ENCODE measurements at regions not wholly inside any gene's neighbourhood (a gene's known extent, or its start where the extent isn't known, plus 50 kb on each side); places are given as distances from the start of the nearest gene placed in this dataset.

DNA sequence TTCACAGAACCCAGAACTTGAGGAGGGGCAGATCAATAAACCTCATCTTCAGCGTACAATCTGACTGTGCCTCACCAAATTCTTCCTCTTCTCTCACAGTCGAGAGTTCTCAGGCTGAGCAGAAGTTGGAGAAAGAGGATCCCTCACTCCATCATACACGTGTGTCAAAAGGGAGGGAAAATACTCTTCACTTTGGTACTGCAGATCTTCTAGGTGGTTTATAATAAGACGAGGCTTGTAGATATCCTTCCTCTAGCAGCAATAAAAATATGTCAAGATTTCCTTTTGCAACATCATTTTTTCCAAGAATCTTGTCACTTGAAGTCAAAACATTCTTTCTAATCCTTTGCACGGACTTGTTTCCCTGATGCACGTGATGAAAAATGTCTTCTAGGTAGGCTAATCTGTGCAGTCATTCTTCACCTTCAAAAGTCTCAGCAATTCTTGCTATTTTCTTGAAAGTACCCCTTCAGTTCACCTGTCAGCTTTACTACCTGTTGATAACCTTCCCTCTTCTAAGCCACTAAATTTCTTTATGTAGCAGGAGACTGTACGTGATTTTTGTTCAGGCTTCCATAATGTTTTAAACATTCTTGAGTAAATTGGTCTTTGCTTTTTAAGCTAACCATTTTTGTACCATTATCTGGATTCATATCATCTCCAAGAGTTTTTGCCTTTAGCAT is 214.1 kb downstream of the NUAK1 start:
- DNase-seq (ENCODE audit: low read depth in 2 of 2) = no peak

DNA sequence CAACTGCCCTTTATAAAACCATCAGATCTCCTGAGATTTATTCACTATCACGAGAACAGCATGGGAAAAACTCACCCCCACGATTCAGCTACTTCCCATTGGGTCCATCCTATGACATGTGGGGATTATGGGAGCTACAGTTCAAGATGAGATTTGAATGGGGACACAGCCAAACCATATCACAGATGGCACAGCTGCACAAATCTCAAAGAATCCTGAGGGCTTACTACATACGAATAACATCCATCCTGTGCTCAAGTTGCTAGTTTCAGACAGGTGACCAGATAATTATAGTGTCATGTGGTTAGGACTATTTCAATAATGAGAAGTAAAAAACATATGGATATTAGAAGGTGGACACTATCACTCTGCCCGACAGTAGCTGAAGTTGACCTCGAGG is 211.2 kb downstream of the NUAK1 start:
- no peak for DNase-seq (ENCODE audit: low read depth in 2 of 2)

DNA sequence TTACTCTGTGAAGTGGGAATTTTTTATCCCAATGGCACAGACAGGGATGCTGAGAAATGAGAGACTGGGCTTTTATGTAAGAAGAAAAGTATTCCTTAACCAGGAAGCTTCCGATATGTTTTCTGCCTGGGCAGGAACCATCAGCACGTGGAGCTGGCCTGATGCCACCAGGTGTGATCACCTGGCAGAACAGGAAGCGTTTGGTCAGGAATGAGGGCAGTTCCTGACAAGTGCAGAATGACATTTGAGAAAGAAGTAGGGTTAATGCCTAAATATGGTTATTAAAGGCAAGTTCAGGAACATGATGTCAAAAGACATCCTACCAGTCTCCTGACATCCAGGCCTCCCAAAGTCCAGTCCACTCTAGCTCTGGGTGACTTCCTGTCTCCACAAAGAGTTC is 210.3 kb downstream of the NUAK1 start:
- DNase-seq (ENCODE audit: low read depth in 2 of 2) = no peak

DNA sequence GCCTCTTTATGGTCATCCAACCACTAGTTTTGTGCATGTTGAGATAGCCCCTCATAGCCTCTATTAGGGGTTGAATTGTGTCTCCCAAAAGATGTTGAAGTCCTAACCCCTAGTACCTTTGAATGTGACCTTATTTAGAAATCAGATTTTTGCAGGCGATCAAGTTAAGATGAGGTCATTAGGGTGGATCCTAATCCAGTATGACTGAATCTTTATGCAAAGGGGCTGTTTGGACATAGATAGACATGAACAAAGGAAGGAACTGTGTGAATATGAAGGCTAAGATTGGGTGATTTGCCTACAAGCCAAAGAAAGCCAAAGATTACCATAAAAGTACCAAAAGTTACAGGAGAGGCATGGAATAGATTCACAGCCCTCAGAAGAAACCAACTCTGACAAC is 209.6 kb downstream of the NUAK1 start:
- DNase-seq (ENCODE audit: low read depth in 2 of 2) = no peak

DNA sequence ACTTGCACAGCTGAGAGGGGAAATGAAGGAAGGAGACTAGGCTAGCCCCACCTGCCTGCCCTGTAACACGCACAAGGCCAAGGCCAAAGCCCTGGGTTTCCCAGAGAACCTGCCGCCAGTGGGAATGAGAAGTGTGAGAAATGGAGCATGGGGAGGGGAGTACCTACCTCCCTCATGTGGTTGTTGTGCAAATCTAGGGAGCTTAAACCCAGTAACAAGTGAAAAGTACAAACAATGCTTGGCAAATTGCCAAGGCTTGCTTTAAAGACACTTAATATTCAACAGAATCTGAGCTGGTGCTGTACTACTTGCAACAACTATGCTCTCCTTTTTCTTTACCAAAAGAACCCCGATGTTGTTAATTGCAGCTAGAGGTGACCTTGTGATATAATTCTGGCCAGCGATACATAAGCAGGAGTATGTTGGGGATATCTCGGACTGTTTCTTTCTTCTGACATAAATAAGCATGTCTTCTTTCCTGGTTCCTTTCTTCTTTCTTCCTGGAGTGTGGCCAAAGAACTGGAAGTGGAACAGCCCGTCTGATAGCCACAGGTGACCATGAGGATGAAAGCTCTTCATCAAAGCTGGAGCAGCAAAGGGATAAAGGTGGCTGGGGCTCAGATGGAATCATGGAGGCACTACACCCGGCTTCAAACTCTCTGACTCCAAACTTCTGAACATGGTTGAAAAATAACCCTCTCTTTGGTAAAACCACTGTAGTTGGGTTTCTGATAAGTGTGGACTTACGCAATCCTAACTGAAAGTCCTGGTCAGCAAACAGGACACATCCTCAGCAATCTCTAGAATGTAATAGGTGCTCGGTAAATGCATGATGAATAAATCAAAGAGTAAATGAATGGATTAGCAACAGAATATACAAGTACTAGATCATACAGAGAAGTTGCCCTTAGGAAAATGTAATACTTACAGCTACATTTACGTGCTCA is 207.9 kb downstream of the NUAK1 start:
- DNase-seq (ENCODE audit: low read depth in 2 of 2) = no peak

DNA sequence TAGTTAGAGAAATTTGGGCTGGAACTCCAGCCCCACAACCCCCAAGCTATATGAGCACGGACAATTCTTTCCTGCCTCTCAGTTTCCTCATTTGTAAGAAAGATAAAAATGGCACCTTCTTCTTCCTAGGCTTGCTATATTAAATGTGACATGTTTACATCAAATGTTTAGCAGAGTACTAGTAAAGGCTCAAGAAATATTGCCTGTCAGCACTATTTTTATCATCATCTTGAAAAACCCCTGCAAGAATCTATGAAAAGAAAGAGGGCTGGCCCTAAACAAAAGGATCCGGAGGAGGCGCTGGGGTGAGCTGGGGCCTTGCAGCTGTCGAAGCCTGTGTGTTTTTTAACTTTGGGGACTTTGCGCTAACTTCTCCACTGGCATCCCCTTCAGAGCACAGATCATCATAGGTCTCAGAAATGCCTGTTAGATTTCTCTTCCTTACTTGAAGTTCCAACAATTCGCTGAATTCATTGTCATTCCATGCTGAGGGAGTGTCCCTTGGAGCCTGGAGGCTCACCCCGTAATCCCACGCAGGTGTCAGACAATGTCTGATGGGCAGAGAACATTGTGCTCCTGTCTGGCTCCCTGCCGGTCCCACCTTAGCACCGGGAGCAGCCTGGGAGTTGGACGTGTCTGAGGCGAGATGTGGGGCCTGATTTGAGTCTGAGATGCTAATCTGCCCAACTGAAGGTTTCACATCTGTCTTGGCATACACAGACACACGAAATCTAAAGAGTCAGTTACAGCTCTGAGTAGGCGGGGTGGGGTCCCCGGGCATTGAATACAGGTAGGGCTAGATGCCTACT is 206.8 kb downstream of the NUAK1 start:
- DNase-seq (ENCODE audit: low read depth in 2 of 2) = no peak

DNA sequence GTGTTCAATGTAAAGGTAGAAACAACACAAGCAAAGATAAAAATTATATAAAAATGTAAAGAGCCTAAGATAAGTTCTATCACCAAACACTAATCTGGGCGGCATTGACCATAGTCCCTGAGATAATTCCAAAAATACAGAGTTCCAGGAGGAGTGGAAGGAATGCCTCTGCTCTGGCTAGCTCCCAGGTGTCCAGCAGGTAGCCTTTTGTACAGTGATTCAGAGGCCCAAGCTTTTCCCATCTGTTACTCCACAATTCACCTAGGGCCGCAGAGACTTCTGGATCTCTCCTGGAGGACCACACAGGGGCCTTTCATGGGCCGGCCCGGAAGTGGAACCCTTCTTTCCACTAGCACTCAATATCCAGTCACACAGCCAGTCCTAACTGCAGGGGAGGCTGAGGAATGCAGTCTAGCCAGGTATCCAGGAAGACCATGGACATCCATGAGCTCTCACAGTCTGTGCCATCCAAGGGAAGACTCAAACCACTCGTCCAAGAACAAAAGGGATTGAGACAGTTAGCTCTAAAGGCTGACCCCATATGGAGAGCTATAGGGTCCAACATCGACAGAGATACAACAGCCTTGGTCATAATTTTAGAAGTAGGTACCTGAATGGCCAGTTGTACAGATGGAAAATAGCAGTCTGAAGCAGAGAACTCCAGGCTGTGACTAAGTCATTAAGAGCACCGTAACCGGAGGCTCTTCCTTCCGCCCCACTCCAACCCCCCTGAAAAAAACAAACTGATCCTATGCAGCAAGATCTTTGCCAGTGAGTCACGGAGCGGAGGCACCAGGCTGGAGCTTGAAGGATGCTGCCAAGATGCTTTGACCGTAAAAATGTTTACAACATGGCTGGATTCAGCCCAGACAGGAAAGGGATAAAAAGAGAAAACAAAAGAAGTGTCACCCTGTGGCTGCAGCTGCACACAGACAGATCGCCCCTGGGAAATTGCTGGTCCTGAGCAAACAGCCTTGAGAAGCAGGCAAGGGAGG is 204.8 kb downstream of the NUAK1 start:
- DNase-seq (ENCODE audit: low read depth in 2 of 2) = peak; percentile 85 to 86

DNA sequence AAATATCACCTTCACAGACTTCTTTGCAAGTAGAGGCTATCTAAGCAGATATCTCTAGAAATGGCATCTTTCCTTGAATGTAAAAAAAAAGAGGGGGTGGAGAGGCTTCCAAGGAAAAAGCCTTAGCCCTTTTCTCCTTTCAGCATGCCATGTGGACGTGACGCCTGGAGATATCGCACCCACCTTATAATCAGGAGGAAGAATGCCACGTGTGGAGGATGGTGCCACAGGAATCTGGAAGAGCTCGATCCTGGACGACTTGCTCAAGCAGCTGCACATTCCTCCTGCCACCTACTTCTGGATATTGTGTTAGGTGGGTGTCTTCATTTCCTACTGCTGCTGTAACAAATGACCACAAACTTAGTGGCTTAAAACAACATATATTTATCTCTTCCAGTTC is 203.6 kb downstream of the NUAK1 start:
- DNase-seq (ENCODE audit: low read depth in 2 of 2) = no peak

DNA sequence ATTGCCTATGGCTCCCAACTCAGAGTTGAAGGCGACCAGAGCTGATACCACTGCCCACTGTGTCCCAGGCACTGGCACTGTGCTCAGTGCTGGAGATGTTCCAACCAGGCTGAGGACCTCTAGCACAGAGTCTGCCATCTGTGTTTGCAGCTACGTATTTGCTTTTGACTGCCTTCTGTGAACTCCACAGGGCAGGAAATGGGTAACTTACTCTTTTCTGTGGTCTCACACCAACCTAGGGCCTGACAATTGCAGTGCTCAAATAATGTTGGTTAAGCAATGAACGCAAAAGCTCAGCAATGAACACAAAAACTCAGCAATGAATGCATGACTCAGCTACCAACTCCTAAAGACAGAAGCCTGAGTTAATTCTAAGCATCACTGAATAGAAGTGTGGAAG is 202.8 kb downstream of the NUAK1 start:
- DNase-seq (ENCODE audit: low read depth in 2 of 2) = no peak

DNA sequence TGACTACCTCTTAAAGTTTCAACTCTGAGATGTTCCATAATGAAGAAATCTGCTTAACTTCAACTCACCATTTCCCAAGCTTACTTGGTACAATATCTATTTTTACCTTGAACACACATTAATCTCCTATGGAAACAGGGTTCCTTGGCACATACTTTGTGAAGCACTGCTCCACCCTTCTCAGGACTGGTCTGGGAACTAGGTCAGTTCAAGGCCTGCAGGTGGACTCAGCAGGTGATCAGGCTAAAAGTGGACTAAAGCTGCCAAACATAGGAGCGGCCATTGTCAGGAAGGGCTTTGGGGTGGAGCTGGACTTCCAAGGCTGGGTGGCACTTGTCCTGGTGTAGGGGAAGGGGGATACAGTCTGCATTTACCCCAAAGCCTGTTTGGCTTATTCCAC is 202.3 kb downstream of the NUAK1 start:
- DNase-seq (ENCODE audit: low read depth in 2 of 2) = no peak

DNA sequence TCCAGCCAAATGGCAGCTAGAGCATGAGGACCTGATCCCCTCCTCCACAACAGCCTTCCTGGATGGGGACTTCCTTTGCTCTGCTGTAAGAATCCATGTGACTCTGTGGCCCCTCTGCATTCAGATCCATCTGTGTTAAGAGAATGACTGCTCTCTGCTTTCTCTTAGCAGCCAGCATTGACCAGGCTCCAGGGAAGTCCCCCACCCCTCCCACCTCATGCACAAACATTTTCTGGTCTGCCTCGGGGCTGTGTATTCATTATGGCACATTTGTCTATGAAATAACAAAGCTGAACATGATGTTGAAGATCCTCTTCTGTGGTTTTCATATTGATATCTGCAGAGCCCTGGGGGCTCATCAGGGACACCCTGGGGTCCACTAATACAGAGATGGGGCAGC is 201.7 kb downstream of the NUAK1 start:
- DNase-seq (ENCODE audit: low read depth in 2 of 2) = no peak

DNA sequence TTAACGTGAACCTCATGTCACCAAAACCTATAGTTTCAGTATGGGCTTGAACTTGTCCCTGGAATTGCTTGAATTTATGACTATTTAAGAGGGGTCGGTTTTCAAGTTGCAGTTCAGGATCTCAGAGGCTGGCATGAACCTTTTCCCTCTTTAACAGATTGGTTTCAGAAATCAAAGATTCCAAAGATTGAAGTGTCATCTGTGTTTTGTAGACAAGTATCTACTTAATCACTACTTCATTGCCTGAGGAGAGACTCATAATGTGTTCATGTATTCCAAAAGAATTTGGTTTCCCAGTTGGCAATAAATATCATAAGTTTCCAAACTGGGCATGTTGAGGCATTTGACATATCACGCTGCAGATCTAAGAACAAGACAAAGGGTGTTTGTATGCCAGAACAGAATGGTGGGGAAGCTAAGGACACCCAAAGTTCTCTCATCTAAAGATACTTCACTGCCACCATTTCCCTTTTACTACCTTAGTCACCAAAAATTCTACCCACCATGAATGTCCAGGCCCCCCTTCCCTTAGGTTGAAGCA is 199.5 kb downstream of the NUAK1 start:
- no peak for DNase-seq (ENCODE audit: low read depth in 2 of 2)

DNA sequence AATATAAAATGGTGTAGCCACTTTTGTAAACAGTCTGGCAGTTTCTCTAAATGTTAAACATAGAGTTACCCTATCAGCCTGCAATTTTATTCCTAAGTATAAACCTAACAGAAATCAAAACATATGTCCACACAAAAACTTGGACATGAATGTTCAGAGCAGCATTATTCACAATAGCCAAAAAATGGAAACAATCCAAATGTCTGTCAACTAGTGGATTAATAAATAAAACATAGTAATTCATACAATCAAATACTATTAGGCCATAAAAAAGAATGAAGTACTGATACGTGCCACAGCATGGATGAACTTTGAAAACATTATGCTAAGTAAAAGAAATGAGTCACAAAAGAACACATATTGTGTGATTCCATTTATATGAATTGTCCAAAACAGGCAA is 196.5 kb downstream of the NUAK1 start:
- no peak for DNase-seq (ENCODE audit: low read depth in 2 of 2)

DNA sequence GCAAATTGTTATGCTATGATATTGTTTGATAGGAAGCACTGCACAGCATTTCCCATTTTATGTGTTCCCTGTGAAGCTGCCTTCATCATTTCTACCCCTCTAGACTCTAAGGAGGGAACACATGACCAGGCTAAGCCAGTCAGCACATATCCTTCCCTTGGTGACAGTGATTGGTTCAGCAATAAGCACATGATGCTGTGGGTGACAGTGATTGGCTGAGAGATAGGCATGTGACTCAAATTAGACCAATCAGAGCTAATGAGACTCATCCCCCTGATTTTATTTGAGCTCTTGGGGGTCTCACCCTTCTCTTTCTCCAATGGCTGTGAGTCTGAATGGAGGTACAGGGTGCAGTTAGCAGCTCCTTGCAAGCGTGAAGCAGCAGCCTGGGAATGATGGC is 195.2 kb downstream of the NUAK1 start:
- DNase-seq (ENCODE audit: low read depth in 2 of 2) = no peak

DNA sequence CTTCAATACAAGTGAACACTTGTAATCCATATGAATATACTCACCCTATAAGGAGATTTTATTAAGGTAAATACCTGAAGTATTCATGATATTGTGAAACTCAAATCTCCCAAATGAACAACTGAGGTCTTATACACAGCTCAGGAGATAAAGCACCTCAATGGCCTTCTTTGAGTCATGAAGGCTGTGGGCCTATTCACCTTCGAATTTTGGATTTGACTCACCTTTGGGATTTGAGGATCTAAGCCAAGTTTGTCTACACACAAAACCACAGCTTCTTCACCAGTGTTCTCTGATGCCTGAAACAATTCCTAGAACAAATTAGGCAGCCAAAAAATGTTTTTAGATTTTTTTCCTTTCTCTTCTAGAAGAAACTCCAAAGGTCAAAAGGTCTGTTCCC is 194.1 kb downstream of the NUAK1 start:
- DNase-seq (ENCODE audit: low read depth in 2 of 2) = no peak

DNA sequence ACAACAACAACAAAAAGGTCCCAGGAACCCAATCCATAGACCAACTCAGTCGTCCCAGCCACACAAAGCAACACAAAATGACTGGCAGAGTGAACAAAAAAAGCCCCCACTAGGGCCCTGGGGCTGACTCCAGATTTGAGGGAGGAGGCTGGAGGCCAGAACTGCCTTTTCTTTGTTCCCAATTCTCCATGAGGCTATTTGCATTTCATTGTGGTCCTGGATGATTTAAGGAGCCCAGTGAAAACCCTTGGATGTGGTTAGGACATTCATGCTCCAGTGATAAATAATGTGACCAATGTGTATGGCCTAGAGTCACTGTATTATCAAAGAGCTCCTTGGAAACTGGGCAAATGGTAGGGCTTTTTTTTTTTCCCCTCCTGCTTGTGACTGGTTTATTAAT is 192.9 kb downstream of the NUAK1 start:
- no peak for DNase-seq (ENCODE audit: low read depth in 2 of 2)

DNA sequence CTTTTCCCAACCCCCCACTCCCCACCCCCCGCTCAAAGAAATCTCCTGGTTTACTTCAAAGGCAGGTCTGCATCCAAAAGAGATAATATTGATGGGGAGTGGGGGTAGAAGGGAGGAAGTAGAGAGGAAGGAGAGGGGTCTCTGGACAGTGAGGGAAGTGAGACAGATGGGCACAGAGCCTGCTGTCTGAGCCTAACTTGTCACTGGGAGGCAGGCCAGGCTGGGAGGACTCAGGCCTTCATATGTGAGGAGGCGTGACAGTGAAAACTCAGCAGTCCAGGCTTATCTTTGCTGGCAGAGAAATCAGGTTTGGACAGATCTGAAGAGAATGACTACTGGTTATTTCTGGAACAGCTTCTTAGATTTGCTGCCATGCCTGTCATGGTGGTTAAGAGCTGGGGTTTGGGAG is 192.3 kb downstream of the NUAK1 start:
- DNase-seq (ENCODE audit: low read depth in 2 of 2) = no peak

DNA sequence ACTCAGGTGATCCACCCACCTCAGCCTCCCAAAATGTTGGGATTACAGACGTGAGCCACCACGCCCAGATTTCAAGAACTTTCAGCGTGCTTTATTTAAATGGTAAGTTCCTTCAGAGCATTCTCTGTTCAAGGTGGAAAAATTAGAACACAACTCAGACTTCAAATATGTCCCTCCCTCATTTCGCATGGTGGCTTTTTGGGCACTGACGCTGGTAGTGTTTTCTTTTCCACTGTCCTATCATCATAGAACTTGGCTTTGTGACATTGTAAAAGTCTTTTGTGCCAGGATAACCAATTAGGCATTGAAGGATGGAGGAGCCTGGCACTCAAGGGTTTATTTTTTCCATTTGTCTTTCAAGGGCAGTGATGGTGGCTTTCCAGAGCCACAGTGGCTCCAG is 190.8 kb downstream of the NUAK1 start:
- DNase-seq (ENCODE audit: low read depth in 2 of 2) = no peak

DNA sequence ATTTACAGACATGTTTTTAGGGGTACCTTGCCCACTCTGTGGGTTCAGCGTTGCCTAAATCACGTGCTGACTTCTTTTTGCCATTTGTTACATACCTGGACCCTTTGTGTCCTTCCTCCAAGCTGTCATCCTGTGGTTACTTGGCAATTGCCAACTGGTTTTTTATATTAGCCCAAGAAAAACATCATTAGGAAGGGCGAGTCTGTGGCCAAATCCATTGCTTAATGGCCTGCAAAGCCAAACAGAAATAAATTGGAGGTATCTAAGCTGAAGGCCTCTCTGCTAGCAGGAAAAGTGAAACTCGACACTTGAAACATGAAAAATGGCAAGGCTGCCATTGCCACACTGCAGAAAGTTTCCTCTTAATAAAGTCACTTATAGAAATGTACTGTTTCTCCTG is 190.4 kb downstream of the NUAK1 start:
- DNase-seq (ENCODE audit: low read depth in 2 of 2) = no peak

DNA sequence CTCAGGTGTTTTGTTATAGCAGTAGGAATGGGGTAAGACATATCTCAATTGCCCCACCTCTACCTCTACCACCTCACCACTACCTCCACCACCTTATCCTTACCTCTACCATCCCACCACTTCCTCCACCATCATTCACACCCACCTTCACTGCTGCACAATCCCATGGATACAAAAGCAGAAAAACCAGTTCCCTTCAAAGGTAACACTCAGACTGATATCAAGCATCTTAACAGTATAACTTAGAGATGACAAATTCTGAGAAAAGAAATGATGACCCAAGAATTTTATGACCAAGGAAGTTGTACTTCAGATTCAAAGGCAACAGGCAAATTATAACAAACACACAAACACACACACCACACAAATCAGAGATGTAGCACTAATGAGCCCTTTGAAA is 189.4 kb downstream of the NUAK1 start:
- no peak for DNase-seq (ENCODE audit: low read depth in 2 of 2)

DNA sequence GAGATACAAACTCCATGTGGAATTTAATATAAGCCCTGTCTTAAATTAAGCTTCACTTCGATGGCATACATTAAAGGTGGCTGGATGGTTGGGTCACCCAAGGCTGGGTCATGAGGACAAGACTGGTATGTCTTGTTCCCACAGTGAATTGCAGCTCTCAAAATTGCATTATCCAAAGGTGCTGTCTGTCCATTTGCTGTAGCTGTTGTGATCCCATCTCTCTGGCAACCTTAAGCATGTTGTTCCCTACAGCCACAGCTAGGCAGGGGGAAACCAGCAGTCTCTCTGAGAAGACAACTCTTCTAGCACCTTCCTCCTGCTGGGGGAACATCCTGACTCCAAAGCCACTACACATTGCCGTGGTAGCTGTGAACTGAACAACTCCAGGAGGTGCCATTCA is 187.0 kb downstream of the NUAK1 start:
- DNase-seq (ENCODE audit: low read depth in 2 of 2) = no peak

Data from fibroblast of skin of left biceps (primary cell).